ENCODE measurements at regions not wholly inside any gene's neighbourhood (a gene's known extent, or its start where the extent isn't known, plus 50 kb on each side); places are given as distances from the start of the nearest gene placed in this dataset.

DNA sequence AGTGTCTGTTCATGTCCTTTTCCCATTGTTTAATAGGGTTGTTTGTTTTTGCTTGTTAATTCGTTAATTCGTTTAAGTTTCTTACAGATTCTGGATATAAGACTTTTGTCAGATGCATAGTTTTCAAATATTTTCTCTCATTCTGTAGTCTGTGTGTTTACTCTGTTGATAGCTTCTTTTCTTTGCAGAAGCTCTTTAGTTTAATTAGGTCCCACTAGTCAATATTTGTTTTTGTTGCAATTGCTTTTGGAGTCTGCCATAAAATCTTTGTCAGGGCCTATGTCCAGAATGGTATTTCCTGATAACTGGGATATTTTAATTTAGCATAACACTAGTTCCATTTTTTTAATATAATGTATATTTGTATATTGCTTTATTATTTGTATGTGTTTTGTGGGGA, 1380.1 kb downstream of the SUCLG1 start:
- H3K4me2 ChIP-seq (ENCODE audit: low read depth, low read length, poor library complexity, severe bottlenecking) = no peak overlapping the region
- H3K9ac ChIP-seq (ENCODE audit: low read length) = no peak overlapping the region
- no peaks in the 10 kb centered on the region for H3K36me3 ChIP-seq (ENCODE audit: low read length)
- no peak overlapping the region for H2AFZ ChIP-seq (ENCODE audit: low read depth, low read length, severe bottlenecking)
- no peaks in the 10 kb centered on the region for H3K9me2 ChIP-seq (replicated peaks; ENCODE audit: insufficient read depth, low read length)
- H4K20me1 ChIP-seq (ENCODE audit: low read depth, low read length) = no peaks in the 10 kb centered on the region
- TF ChIP-seq, protein P1, sequence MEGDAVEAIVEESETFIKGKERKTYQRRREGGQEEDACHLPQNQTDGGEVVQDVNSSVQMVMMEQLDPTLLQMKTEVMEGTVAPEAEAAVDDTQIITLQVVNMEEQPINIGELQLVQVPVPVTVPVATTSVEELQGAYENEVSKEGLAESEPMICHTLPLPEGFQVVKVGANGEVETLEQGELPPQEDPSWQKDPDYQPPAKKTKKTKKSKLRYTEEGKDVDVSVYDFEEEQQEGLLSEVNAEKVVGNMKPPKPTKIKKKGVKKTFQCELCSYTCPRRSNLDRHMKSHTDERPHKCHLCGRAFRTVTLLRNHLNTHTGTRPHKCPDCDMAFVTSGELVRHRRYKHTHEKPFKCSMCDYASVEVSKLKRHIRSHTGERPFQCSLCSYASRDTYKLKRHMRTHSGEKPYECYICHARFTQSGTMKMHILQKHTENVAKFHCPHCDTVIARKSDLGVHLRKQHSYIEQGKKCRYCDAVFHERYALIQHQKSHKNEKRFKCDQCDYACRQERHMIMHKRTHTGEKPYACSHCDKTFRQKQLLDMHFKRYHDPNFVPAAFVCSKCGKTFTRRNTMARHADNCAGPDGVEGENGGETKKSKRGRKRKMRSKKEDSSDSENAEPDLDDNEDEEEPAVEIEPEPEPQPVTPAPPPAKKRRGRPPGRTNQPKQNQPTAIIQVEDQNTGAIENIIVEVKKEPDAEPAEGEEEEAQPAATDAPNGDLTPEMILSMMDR (IDR thresholded peaks at IDR 0.05; ENCODE audit: insufficient read depth, low read length, poor library complexity, severe bottlenecking) = no peak
- TF ChIP-seq EZH2phosphoT487 (conservative IDR thresholded peaks at IDR 0.05; ENCODE audit: low read length) = no peak
- no peaks in the 10 kb centered on the region for H3F3A ChIP-seq (ENCODE audit: insufficient read depth)
- no peaks in the 10 kb centered on the region for H3K9me3 ChIP-seq (ENCODE audit: insufficient read depth, low read length)
- H3K27me3 ChIP-seq (ENCODE audit: low read length) = no peaks in the 10 kb centered on the region
- no peaks in the 10 kb centered on the region for H3K79me2 ChIP-seq (ENCODE audit: insufficient read depth, low read length)
- no peak overlapping the region for H3K27ac ChIP-seq (ENCODE audit: low read depth, low read length)
- no peak overlapping the region for H3K4me3 ChIP-seq (ENCODE audit: insufficient read depth, low read length, poor library complexity, severe bottlenecking)

DNA sequence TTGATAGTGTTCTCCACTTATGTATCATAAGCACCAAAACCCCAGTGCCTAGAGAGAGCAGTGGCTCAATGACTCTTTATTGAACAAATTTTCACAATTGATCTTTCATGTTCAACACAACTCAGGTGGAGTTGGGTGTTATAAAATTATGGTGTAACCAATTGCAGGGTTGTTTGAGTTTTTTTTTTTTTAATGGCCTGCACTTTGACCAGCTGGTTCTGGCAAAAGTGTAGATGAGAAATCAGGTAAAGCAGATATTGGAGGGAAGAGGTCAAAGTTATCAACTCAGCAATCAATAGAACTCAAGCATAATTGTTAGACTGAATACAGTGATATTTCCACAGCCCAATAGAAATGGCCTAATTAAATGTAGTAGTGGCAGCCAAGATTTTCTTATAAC, 1386.3 kb downstream of the SUCLG1 start:
- Histone ChIP-seq H3K9me2 (replicated peaks; ENCODE audit: insufficient read depth, low read length) (no peaks in the 10 kb centered on the region), H3K4me2 (ENCODE audit: low read depth, low read length, poor library complexity, severe bottlenecking) (no peak overlapping the region), H3K36me3 (ENCODE audit: low read length) (no peaks in the 10 kb centered on the region), H3K27ac (ENCODE audit: low read depth, low read length) (no peak overlapping the region), H3F3A (ENCODE audit: insufficient read depth) (no peaks in the 10 kb centered on the region), H2AFZ (ENCODE audit: low read depth, low read length, severe bottlenecking) (no peak overlapping the region), H3K9ac (ENCODE audit: low read length) (no peak overlapping the region), H3K27me3 (ENCODE audit: low read length) (no peaks in the 10 kb centered on the region), H3K9me3 (ENCODE audit: insufficient read depth, low read length) (no peaks in the 10 kb centered on the region), H3K4me3 (ENCODE audit: insufficient read depth, low read length, poor library complexity, severe bottlenecking) (no peak overlapping the region), H3K79me2 (ENCODE audit: insufficient read depth, low read length) (no peaks in the 10 kb centered on the region), H4K20me1 (ENCODE audit: low read depth, low read length) (no peaks in the 10 kb centered on the region)
- no peak for TF ChIP-seq EZH2phosphoT487 (conservative IDR thresholded peaks at IDR 0.05; ENCODE audit: low read length)
- TF ChIP-seq, protein P1 (IDR thresholded peaks at IDR 0.05; ENCODE audit: insufficient read depth, low read length, poor library complexity, severe bottlenecking) = no peak

DNA sequence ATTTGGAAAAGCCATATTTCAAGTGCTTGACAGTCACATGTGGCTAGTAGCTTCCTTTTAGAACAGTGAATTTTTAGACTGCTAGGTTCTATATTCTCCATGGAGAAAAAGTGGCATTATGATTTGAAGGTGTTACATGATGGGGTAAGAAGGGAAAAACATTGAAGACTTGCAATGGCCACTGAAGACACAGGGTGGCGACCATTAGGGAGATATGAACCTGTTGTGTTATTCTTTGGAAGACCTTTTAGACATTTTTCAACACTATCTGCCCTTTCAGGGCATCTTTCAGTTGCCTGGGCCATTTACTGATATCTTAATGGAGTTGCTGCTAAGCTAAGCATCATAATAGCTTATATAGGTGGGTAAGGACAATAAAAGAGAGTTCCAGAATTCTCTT, 1387.2 kb downstream of the SUCLG1 start:
- Histone ChIP-seq H2AFZ (ENCODE audit: low read depth, low read length, severe bottlenecking) (no peak overlapping the region), H3K27me3 (ENCODE audit: low read length) (no peaks in the 10 kb centered on the region), H3K27ac (ENCODE audit: low read depth, low read length) (no peak overlapping the region), H3K9me3 (ENCODE audit: insufficient read depth, low read length) (no peaks in the 10 kb centered on the region), H3F3A (ENCODE audit: insufficient read depth) (no peaks in the 10 kb centered on the region), H3K79me2 (ENCODE audit: insufficient read depth, low read length) (no peaks in the 10 kb centered on the region), H3K4me3 (ENCODE audit: insufficient read depth, low read length, poor library complexity, severe bottlenecking) (no peak overlapping the region), H4K20me1 (ENCODE audit: low read depth, low read length) (no peaks in the 10 kb centered on the region), H3K9me2 (replicated peaks; ENCODE audit: insufficient read depth, low read length) (no peaks in the 10 kb centered on the region), H3K4me2 (ENCODE audit: low read depth, low read length, poor library complexity, severe bottlenecking) (no peak overlapping the region), H3K36me3 (ENCODE audit: low read length) (no peaks in the 10 kb centered on the region), H3K9ac (ENCODE audit: low read length) (no peak overlapping the region)
- TF ChIP-seq, protein P1 (IDR thresholded peaks at IDR 0.05; ENCODE audit: insufficient read depth, low read length, poor library complexity, severe bottlenecking) = no peak
- no peak for TF ChIP-seq EZH2phosphoT487 (conservative IDR thresholded peaks at IDR 0.05; ENCODE audit: low read length)

All from SU-DHL-6 (cell line).